ENCODE measurements at regions not wholly inside any gene's neighbourhood (a gene's known extent, or its start where the extent isn't known, plus 50 kb on each side); places are given as distances from the start of the nearest gene placed in this dataset.

GRCh38 chr6:95094751-95095663 lies 482.3 kb upstream of the MANEA start:
- no peak for DNase-seq (ENCODE audit: extremely low spot score)
- intact Hi-C loops (cut with DNase I): no loop called here
- Histone ChIP-seq H3K4me1 (no peaks in the 10 kb centered on the region), H3K9me3 (no peaks in the 10 kb centered on the region), H3K4me3 (no peak overlapping the region), H3K27ac (replicated peaks in 1 of 4) (no peak overlapping the region), H3K27me3 (peaks cover 0 to 4% (median 0%) of the 10 kb centered on the region in 4 donors), H3K36me3 (no peaks in the 10 kb centered on the region)
- 44% methylated on average over 6 of the region's 6 CpGs for WGBS
- TF ChIP-seq POLR2A (IDR thresholded peaks at IDR 0.05; ENCODE audit: low read depth) (no peak), EP300 (IDR thresholded peaks at IDR 0.05) (no peak), POLR2AphosphoS5 (IDR thresholded peaks at IDR 0.05) (no peak)
- TF ChIP-seq, protein P1, sequence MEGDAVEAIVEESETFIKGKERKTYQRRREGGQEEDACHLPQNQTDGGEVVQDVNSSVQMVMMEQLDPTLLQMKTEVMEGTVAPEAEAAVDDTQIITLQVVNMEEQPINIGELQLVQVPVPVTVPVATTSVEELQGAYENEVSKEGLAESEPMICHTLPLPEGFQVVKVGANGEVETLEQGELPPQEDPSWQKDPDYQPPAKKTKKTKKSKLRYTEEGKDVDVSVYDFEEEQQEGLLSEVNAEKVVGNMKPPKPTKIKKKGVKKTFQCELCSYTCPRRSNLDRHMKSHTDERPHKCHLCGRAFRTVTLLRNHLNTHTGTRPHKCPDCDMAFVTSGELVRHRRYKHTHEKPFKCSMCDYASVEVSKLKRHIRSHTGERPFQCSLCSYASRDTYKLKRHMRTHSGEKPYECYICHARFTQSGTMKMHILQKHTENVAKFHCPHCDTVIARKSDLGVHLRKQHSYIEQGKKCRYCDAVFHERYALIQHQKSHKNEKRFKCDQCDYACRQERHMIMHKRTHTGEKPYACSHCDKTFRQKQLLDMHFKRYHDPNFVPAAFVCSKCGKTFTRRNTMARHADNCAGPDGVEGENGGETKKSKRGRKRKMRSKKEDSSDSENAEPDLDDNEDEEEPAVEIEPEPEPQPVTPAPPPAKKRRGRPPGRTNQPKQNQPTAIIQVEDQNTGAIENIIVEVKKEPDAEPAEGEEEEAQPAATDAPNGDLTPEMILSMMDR (IDR thresholded peaks at IDR 0.05): no peak

DNA sequence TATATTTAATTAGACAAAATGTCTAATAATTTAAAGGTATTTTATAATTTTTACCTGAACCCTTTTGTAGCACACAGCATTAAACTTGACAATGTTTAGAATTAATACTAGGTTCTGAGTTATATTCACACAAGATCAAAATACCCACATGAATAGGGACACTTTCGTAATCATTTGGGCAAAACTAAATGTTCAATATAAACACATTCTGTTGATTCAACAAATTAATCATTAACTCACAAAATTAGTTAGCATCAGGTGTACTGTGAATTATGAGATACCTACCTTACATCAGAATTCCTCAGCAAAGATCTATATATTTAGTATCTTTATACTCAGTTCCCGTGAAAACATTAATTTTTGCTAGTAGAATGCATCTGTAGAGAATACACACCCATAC lies 481.5 kb upstream of the MANEA start:
- Histone ChIP-seq H3K36me3 (no peaks in the 10 kb centered on the region), H3K27me3 (peaks cover 0 to 4% (median 0%) of the 10 kb centered on the region in 4 donors), H3K9me3 (no peaks in the 10 kb centered on the region), H3K27ac (replicated peaks in 1 of 4) (no peak overlapping the region), H3K4me1 (no peaks in the 10 kb centered on the region), H3K4me3 (no peak overlapping the region)
- 86% methylated on average over 2 of the region's 2 CpGs for WGBS
- no peak for TF ChIP-seq POLR2AphosphoS5 (IDR thresholded peaks at IDR 0.05)
- no peak for TF ChIP-seq POLR2A (IDR thresholded peaks at IDR 0.05; ENCODE audit: low read depth)
- TF ChIP-seq, protein P1 (IDR thresholded peaks at IDR 0.05): no peak
- TF ChIP-seq EP300 (IDR thresholded peaks at IDR 0.05): no peak
- no peak for DNase-seq (ENCODE audit: extremely low spot score)
- intact Hi-C loops (cut with DNase I): no loop called here

- no peak for TF ChIP-seq POLR2AphosphoS5 (IDR thresholded peaks at IDR 0.05)
- TF ChIP-seq EP300 (IDR thresholded peaks at IDR 0.05): no peak
- TF ChIP-seq, protein P1 (IDR thresholded peaks at IDR 0.05): no peak
- TF ChIP-seq POLR2A (IDR thresholded peaks at IDR 0.05; ENCODE audit: low read depth): no peak
- Histone ChIP-seq H3K4me1 (no peaks in the 10 kb centered on the region), H3K27me3 (no peaks in the 10 kb centered on the region), H3K27ac (replicated peaks in 1 of 4) (no peak overlapping the region), H3K36me3 (no peaks in the 10 kb centered on the region), H3K4me3 (no peak overlapping the region), H3K9me3 (no peaks in the 10 kb centered on the region)
- WGBS: 83% methylated on average over 1 of the region's 1 CpG
- DNase-seq (ENCODE audit: extremely low spot score): no peak
- intact Hi-C loops (cut with DNase I): no loop called here
These were observed 477.9 kb upstream of the MANEA start for GRCh38 chr6:95099410-95099809.

- Histone ChIP-seq H3K4me1 (no peaks in the 10 kb centered on the region), H3K27me3 (no peaks in the 10 kb centered on the region), H3K4me3 (no peak overlapping the region), H3K36me3 (no peaks in the 10 kb centered on the region), H3K27ac (replicated peaks in 1 of 4) (no peak overlapping the region), H3K9me3 (no peaks in the 10 kb centered on the region)
- TF ChIP-seq, protein P1 (IDR thresholded peaks at IDR 0.05): no peak
- TF ChIP-seq POLR2AphosphoS5 (IDR thresholded peaks at IDR 0.05) (no peak), EP300 (IDR thresholded peaks at IDR 0.05) (no peak), POLR2A (IDR thresholded peaks at IDR 0.05; ENCODE audit: low read depth) (no peak)
- DNase-seq (ENCODE audit: extremely low spot score): no peak
- intact Hi-C loops (cut with DNase I): no loop called here
- 42% methylated on average over 1 of the region's 1 CpG for WGBS
These were observed 468.1 kb upstream of the MANEA start for GRCh38 chr6:95109212-95109611.
